HCT116 (cell line): ENCODE measurements at regions not wholly inside any gene's neighbourhood (a gene's known extent, or its start where the extent isn't known, plus 50 kb on each side); places are given as distances from the start of the nearest gene placed in this dataset.

Experiments
- ATAC-seq: fragments of 200-7000 bp; cut with Tn5 transposase; 2 replicates; pipeline ENCODE4 v1.9.1; 2020; ENCODE audit warnings: mild to moderate bottlenecking, moderate library complexity
- BruUV-seq: library from RNA; stranded (reverse); fragments of 400-500 nt; replicated peaks from 2 replicates; lab custom pipeline; 2021; lab: Mats Ljungman, UMichigan
- CTCF ChIA-PET: fragments of 300-600 bp; sonication (Branson Sonifier 250); formaldehyde crosslinking; loops from one replicate; lab custom pipeline; 2021; ENCODE audit warnings: antibody characterized with exemption; lab: Charles Lee
- POLR2A ChIA-PET: fragments of 300-600, 350-600 bp; sonication (Branson Sonifier 250); formaldehyde crosslinking; loops from one replicate; lab custom pipeline; 2021; ENCODE audit warnings: antibody characterized with exemption; lab: Charles Lee
- RAD21 ChIA-PET, 2 experiments: fragments of 300-600 bp; sonication (Branson Sonifier 250); formaldehyde crosslinking; loops; one replicate each; lab custom pipeline; 2023; ENCODE audit warnings: low total read pairs in 2 of 2; ENCODE audit not compliant: uncharacterized antibody in 2 of 2, unreplicated experiment in 2 of 2, low non-redundant PET in 1 of 2; lab: Charles Lee
- DNase-seq: peaks from one replicate; pipeline ENCODE4 v3.0.0-alpha.2; 2010; ENCODE audit warnings: low read depth, low spot score
- H2AFZ ChIP-seq: fragments of 200-600 bp; shearing (Covaris generic), sonication (generic); 2 replicates; pipeline ENCODE4 v1.6.1; 2017; ENCODE audit warnings: low read depth, mixed run types, mixed read lengths, antibody characterized with exemption, low read length; ENCODE audit not compliant: poor library complexity, severe bottlenecking
- H3K27ac ChIP-seq: 2 replicates; pipeline ENCODE4 v1.5.1; 2012; ENCODE audit warnings: low read depth, low read length
- H3K27me3 ChIP-seq: fragments of 200-600 bp; sonication (generic); 2 replicates; pipeline ENCODE4 v1.6.1; 2016; ENCODE audit warnings: mixed run types, low read length, mixed read lengths; ENCODE audit not compliant: insufficient read depth
- H3K36me3 ChIP-seq, 2 experiments: fragments of 200-500 bp in 1 of 2; fragments of 200-600 bp in 1 of 2; sonication (Bioruptor generic) in 1 of 2; sonication (generic) in 1 of 2; 2 replicates each; pipeline versions ENCODE4 v1.5.1 to v1.6.1; 2014 to 2016; ENCODE audit warnings: low read length in 2 of 2, inconsistent platforms in 1 of 2, mixed read lengths in 1 of 2, mixed run types in 1 of 2; ENCODE audit not compliant: insufficient read depth in 2 of 2, control insufficient read depth in 1 of 2
- H3K4me1 ChIP-seq, 2 experiments: fragments of 200-600 bp in 1 of 2; sonication (generic) in 1 of 2; 2 replicates each; pipeline versions ENCODE4 v1.5.1 to v1.6.1; 2012 to 2017; ENCODE audit warnings: low read length in 2 of 2, inconsistent platforms in 1 of 2, mild to moderate bottlenecking in 1 of 2, mixed read lengths in 1 of 2, mixed run types in 1 of 2, moderate library complexity in 1 of 2; ENCODE audit not compliant: insufficient read depth in 2 of 2, control insufficient read depth in 1 of 2
- H3K4me2 ChIP-seq: fragments of 200-600 bp; sonication (generic); 2 replicates; pipeline ENCODE4 v1.6.1; 2017; ENCODE audit warnings: mixed run types, low read length, mixed read lengths
- H3K4me3 ChIP-seq, 2 experiments: fragments of 200-600 bp in 1 of 2; sonication (generic) in 1 of 2; replicated peaks in 1 of 2; 2 replicates each; pipeline ENCODE4 v1.5.1; 2011 to 2016; ENCODE audit warnings: low read length in 2 of 2, control low read depth in 1 of 2, low read depth in 1 of 2, mild to moderate bottlenecking in 1 of 2, mixed read lengths in 1 of 2, mixed run types in 1 of 2
- H3K79me2 ChIP-seq: fragments of 200-600 bp; sonication (generic); 2 replicates; pipeline ENCODE4 v1.6.1; 2017; ENCODE audit warnings: mild to moderate bottlenecking, mixed run types, low read length, moderate library complexity, mixed read lengths; ENCODE audit not compliant: insufficient read depth
- H3K9ac ChIP-seq: fragments of 200-600 bp; sonication (generic); 2 replicates; pipeline ENCODE4 v1.6.1; 2016; ENCODE audit warnings: low read length, mixed read lengths
- H3K9me2 ChIP-seq: fragments of 200-600 bp; sonication (generic), shearing (Covaris generic); 2 replicates; pipeline ENCODE4 v1.6.1; 2017; ENCODE audit warnings: mixed run types, mild to moderate bottlenecking, moderate library complexity; ENCODE audit not compliant: insufficient read depth
- H3K9me3 ChIP-seq, 2 experiments: fragments of 200-500 bp in 1 of 2; fragments of 200-600 bp in 1 of 2; sonication (Bioruptor generic) in 1 of 2; sonication (generic) in 1 of 2; 2 replicates each; pipeline ENCODE4 v1.6.1; 2014 to 2017; ENCODE audit warnings: low read length in 2 of 2, mixed read lengths in 2 of 2, inconsistent platforms in 1 of 2, low read depth in 1 of 2, mild to moderate bottlenecking in 1 of 2, mixed run types in 1 of 2, moderate library complexity in 1 of 2; ENCODE audit not compliant: control insufficient read depth in 1 of 2, insufficient read depth in 1 of 2
- H4K20me1 ChIP-seq: fragments of 200-600 bp; sonication (generic), shearing (Covaris generic); 2 replicates; pipeline ENCODE4 v1.6.1; 2017; ENCODE audit warnings: mixed run types, mild to moderate bottlenecking, moderate library complexity; ENCODE audit not compliant: insufficient read depth
- ATF3 ChIP-seq: IDR thresholded peaks from 2 replicates; pipeline ENCODE4 v1.6.1; 2012
- CBX3 ChIP-seq: IDR thresholded peaks from 2 replicates; pipeline ENCODE4 v1.6.1; 2012; ENCODE audit warnings: low read depth
- CEBPB ChIP-seq: IDR thresholded peaks from 2 replicates; pipeline ENCODE4 v1.6.1; 2012; ENCODE audit warnings: low read depth
- EGR1 ChIP-seq: IDR thresholded peaks from 2 replicates; pipeline ENCODE4 v1.6.1; 2012; ENCODE audit warnings: low read depth
- ELF1 ChIP-seq: IDR thresholded peaks from 2 replicates; pipeline ENCODE4 v1.6.1; 2012; ENCODE audit warnings: low read depth, borderline replicate concordance
- EZH2 ChIP-seq: fragments of 200-600 bp; sonication (generic); IDR thresholded peaks from 2 replicates; pipeline ENCODE4 v1.6.1; 2017; ENCODE audit warnings: antibody characterized with exemption, mixed run types
- FOSL1 ChIP-seq: IDR thresholded peaks from 2 replicates; pipeline ENCODE4 v1.6.1; 2012; ENCODE audit warnings: low read depth
- MAX ChIP-seq: IDR thresholded peaks from 2 replicates; pipeline ENCODE4 v1.6.1; 2012
- POLR2A ChIP-seq: IDR thresholded peaks from 2 replicates; pipeline ENCODE4 v1.7.0; 2011; ENCODE audit warnings: borderline replicate concordance; ENCODE audit not compliant: insufficient read depth, insufficient read length; ENCODE audit errors: extremely low read depth
- RAD21 ChIP-seq: IDR thresholded peaks from 2 replicates; pipeline ENCODE4 v1.6.1; 2012; ENCODE audit warnings: low read depth, mild to moderate bottlenecking
- REST ChIP-seq: IDR thresholded peaks from 2 replicates; pipeline ENCODE4 v1.6.1; 2012; ENCODE audit warnings: low read depth
- SIN3A ChIP-seq: IDR thresholded peaks from 2 replicates; pipeline ENCODE4 v1.6.1; 2012; ENCODE audit warnings: low read depth
- SP1 ChIP-seq: IDR thresholded peaks from 2 replicates; pipeline ENCODE4 v1.6.1; 2012; ENCODE audit warnings: low read depth
- SRF ChIP-seq: IDR thresholded peaks from 2 replicates; pipeline ENCODE4 v1.6.1; 2012; ENCODE audit warnings: low read depth
- YY1 ChIP-seq: IDR thresholded peaks from 2 replicates; pipeline ENCODE4 v1.6.1; 2011; ENCODE audit warnings: low read length, low read depth, moderate library complexity, mild to moderate bottlenecking; ENCODE audit not compliant: insufficient replicate concordance; ENCODE audit errors: extremely low read depth
- intact Hi-C: fragments of 100-400 bp; cut with micrococcal nuclease; formaldehyde crosslinking; loops from 2 replicates; pipeline ENCODE4 v1.10.0; 2022

- no peak for TF ChIP-seq CEBPB
- no peak for TF ChIP-seq SP1
- TF ChIP-seq RAD21 = no peak
- TF ChIP-seq YY1 = no peak
- no peak for TF ChIP-seq CBX3
- TF ChIP-seq ELF1 = no peak
- POLR2A ChIA-PET = no interaction called here
- H3K36me3 ChIP-seq = no peaks in the 10 kb centered on the region
Measured at GRCh38 chr12:85669911-85670310, 166.3 kb downstream of the RASSF9 start.

GRCh38 chr12:85672436-85672835, 163.8 kb downstream of the RASSF9 start:
- no peaks in the 10 kb centered on the region for H3K27me3 ChIP-seq
- ChIA-PET RAD21 (no interaction called here), POLR2A (no interaction called here), CTCF (no interaction called here)
- H3K79me2 ChIP-seq = no peaks in the 10 kb centered on the region
- intact Hi-C loops = no loop called here
- ATAC-seq = no peak
- H2AFZ ChIP-seq = no peak overlapping the region
- DNase-seq = no peak
- no peaks in the 10 kb centered on the region for H3K4me1 ChIP-seq
- H3K36me3 ChIP-seq = no peaks in the 10 kb centered on the region
- no peak overlapping the region for H3K4me2 ChIP-seq
- TF ChIP-seq SP1 (no peak), YY1 (no peak), REST (no peak), MAX (no peak), ELF1 (no peak), SIN3A (no peak), EGR1 (no peak), SRF (no peak), RAD21 (no peak), EZH2 (no peak), FOSL1 (no peak), POLR2A (no peak), ATF3 (no peak)
- H3K9me3 ChIP-seq = no peaks in the 10 kb centered on the region
- no peaks in the 10 kb centered on the region for H3K9me2 ChIP-seq
- H3K27ac ChIP-seq = no peak overlapping the region
- no peak overlapping the region for H3K9ac ChIP-seq
- H3K4me3 ChIP-seq = no peak overlapping the region
- no TSS peak for BruUV-seq
- H4K20me1 ChIP-seq = no peaks in the 10 kb centered on the region

More at GRCh38 chr12:85669911-85670310, 166.3 kb downstream of the RASSF9 start:
- Histone ChIP-seq H3K9me2 (no peaks in the 10 kb centered on the region), H3K79me2 (no peaks in the 10 kb centered on the region), H3K27me3 (no peaks in the 10 kb centered on the region), H3K9me3 (no peaks in the 10 kb centered on the region), H3K9ac (no peak overlapping the region), H3K27ac (no peak overlapping the region), H4K20me1 (no peaks in the 10 kb centered on the region), H3K4me1 (no peaks in the 10 kb centered on the region), H2AFZ (no peak overlapping the region), H3K4me3 (no peak overlapping the region), H3K4me2 (no peak overlapping the region)
- intact Hi-C loops = loop anchor here (2.0 kb wide), 1 partner anchor 23 kb away; no protein-coding TSS in a partner anchor
- RAD21 ChIA-PET = no interaction called here
- BruUV-seq = no TSS peak
- CTCF ChIA-PET = no interaction called here
- ATAC-seq (no peak), DNase-seq (no peak)
